ENCODE measurements at regions not wholly inside any gene's neighbourhood (a gene's known extent, or its start where the extent isn't known, plus 50 kb on each side); places are given as distances from the start of the nearest gene placed in this dataset.
"Not testable (repeated sequence)": the region's sequence is repeated elsewhere in the genome, so short reads cannot be mapped to it uniquely, and the experiment has no call there.

GRCh38 chr14:49364752-49365117, 221.4 kb downstream of the RPS29 start:
- DNase-seq: no peak

- no peak for DNase-seq
These were observed 222.1 kb downstream of the RPS29 start for GRCh38 chr14:49363821-49364751.

GRCh38 chr14:49362916-49363315, 223.3 kb downstream of the RPS29 start:
- DNase-seq: no peak

- DNase-seq: no peak
These were observed 247.1 kb downstream of the RPS29 start for GRCh38 chr14:49339130-49339529.

GRCh38 chr14:49319810-49320209, 266.4 kb downstream of the RPS29 start:
- DNase-seq: no peak

- no peak for DNase-seq
These were observed 270.6 kb downstream of the RPS29 start for GRCh38 chr14:49315570-49315969.

- no peak for DNase-seq
These were observed 271.4 kb downstream of the RPS29 start for GRCh38 chr14:49314737-49315136.

- DNase-seq: no peak
These were observed 273.1 kb downstream of the RPS29 start for GRCh38 chr14:49313108-49313507.

- DNase-seq: no peak
These were observed 275.9 kb downstream of the RPS29 start for GRCh38 chr14:49310298-49310697.

GRCh38 chr14:49306152-49306751, 279.9 kb downstream of the RPS29 start:
- no peak for DNase-seq

GRCh38 chr14:49303946-49304516, 282.1 kb downstream of the RPS29 start:
- DNase-seq: no peak

GRCh38 chr14:49297102-49297501, 289.1 kb downstream of the RPS29 start:
- no peak for DNase-seq

- no peak for DNase-seq
These were observed 291.5 kb downstream of the RPS29 start for GRCh38 chr14:49294621-49295148.

- DNase-seq: no peak
These were observed 299.2 kb downstream of the RPS29 start for GRCh38 chr14:49287004-49287403.

GRCh38 chr14:49286257-49286983, 299.8 kb downstream of the RPS29 start:
- no peak for DNase-seq

- DNase-seq: no peak
These were observed 305.6 kb downstream of the RPS29 start for GRCh38 chr14:49280566-49280965.

- DNase-seq: no peak
These were observed 335.7 kb downstream of the RPS29 start for GRCh38 chr14:49250517-49250916.

GRCh38 chr14:49250109-49250508, 336.1 kb downstream of the RPS29 start:
- DNase-seq: no peak

- no peak for DNase-seq
These were observed 337.2 kb downstream of the RPS29 start for GRCh38 chr14:49249022-49249421.

GRCh38 chr14:49243777-49244176, 342.4 kb downstream of the RPS29 start:
- DNase-seq: not testable (repeated sequence)

- DNase-seq: no peak
These were observed 345.8 kb downstream of the RPS29 start for GRCh38 chr14:49240383-49240782.

- DNase-seq: no peak
These were observed 357.6 kb downstream of the RPS29 start for GRCh38 chr14:49228552-49228951.

GRCh38 chr14:49221316-49221715, 364.9 kb downstream of the RPS29 start:
- DNase-seq: no peak

Data from activated naive CD4-positive, alpha-beta T cell treated with anti-CD3 and anti-CD28 coated beads, Interleukin-2, amount 50 U/mL, for 16 hours (primary cell).